Adrenal gland (tissue), 9 donors: ENCODE measurements at regions not wholly inside any gene's neighbourhood (a gene's known extent, or its start where the extent isn't known, plus 50 kb on each side); places are given as distances from the start of the nearest gene placed in this dataset.

Source experiments
- DNase-seq, 7 donors: peaks; one replicate each; pipeline ENCODE4 v3.0.0-alpha.2; 2019 to 2020
- H3K27ac ChIP-seq, 5 donors: fragments of 200-600 bp; sonication (generic) in 4 of 5; 1 replicate in 3 of 5; 2 replicates in 2 of 5; pipeline versions ENCODE4 v1.5.1 to v1.8.0; 2016 to 2020; ENCODE audit warnings: mild to moderate bottlenecking in 1 of 5
- H3K27me3 ChIP-seq: fragments of 200-600 bp; 2 replicates; pipeline ENCODE4 v1.8.0; 2021
- H3K36me3 ChIP-seq, 2 donors: fragments of 200-600 bp; replicated peaks in 1 of 2; 1 replicate in 1 of 2; 2 replicates in 1 of 2; pipeline versions ENCODE4 v1.5.1 to v1.8.0; 2018 to 2022
- H3K4me1 ChIP-seq, 2 donors: fragments of 200-600 bp; replicated peaks in 1 of 2; 1 replicate in 1 of 2; 2 replicates in 1 of 2; pipeline versions ENCODE4 v1.5.1 to v1.8.0; 2018 to 2021
- H3K4me3 ChIP-seq, 4 donors: fragments of 200-600 bp; sonication (generic) in 3 of 4; one replicate each; pipeline ENCODE4 v1.5.1; 2016 to 2018
- H3K9me3 ChIP-seq, 3 donors: fragments of 200-600 bp; sonication (generic) in 1 of 3; replicated peaks in 1 of 3; 1 replicate in 2 of 3; 2 replicates in 1 of 3; pipeline versions ENCODE4 v1.5.1 to v1.8.0; 2016 to 2021
- CTCF ChIP-seq, 6 experiments: fragments of 450-650 bp in 4 of 6; fragments of 200-600 bp in 2 of 6; sonication (generic) in 1 of 6; IDR thresholded peaks; 1 replicate in 5 of 6; 2 replicates in 1 of 6; pipeline versions ENCODE4 v1.5.1 to v1.8.0; 2016 to 2021; ENCODE audit warnings: antibody characterized with exemption in 6 of 6, mild to moderate bottlenecking in 2 of 6, moderate library complexity in 1 of 6
- POLR2A ChIP-seq, 2 donors: fragments of 450-650 bp; IDR thresholded peaks; one replicate each; pipeline ENCODE4 v1.6.1; 2017; ENCODE audit warnings: antibody characterized with exemption in 2 of 2, mild to moderate bottlenecking in 2 of 2, moderate library complexity in 1 of 2
- WGBS, 4 donors: extraction: QIAGEN DNeasy Blood & Tissue Kit in 2 of 4; methylation state at CpG; one replicate each; pipeline versions ENCODE4 v1.1.5 to v1.1.7; 2013 to 2017; 5-methylcytosine and 5-hydroxymethylcytosine counted together
- intact Hi-C, 2 donors: fragments of 100-400 bp; cut with DNase I; formaldehyde crosslinking; loops; one replicate each; pipeline versions ENCODE4 v1.14.1 to v1.15.0; 2022 to 2023
- donor health status: healthy with polysubstance abuse.
- donor health status: Bipolar disorder and iron deficiency.
- donor health status: DM: yes; HTN: yes; CAD: no.
- donor health status: DM: no; HTN: no; CAD: no.
- donor health status: DM: no; HTN: no; CAD: no.

DNA sequence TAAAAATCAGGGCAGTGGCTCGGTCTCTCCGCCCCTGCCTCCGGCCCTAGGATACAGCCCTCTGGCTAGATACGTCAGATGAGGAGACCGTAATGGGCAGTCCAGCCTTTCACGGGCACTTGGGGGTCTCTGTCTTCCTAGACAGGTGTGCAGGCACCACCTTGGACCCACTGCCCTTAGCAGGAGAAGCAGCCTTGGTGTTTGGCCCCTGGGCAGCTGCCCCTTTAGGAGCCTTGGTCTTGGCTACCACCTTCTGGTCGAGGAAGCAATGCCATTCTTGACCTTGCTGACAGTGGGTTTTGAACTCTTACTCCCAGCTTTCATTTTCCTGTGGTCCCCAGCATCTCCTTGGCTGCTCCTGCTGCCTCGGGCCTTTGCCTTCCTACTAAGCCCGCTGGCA is 149.7 kb upstream of the FRMD4B start:
- H3K4me3 ChIP-seq: no peak overlapping the region
- peaks cover 4% of the 10 kb centered on the region for H3K27me3 ChIP-seq
- H3K4me1 ChIP-seq: no peaks in the 10 kb centered on the region
- intact Hi-C loops: no loop called here
- TF ChIP-seq CTCF (IDR thresholded peaks at IDR 0.05) (no peak), POLR2A (IDR thresholded peaks at IDR 0.05) (no peak)
- no peak overlapping the region for H3K27ac ChIP-seq
- no peak for DNase-seq
- H3K9me3 ChIP-seq: no peaks in the 10 kb centered on the region
- H3K36me3 ChIP-seq: no peaks in the 10 kb centered on the region
- WGBS, 4 donors: 82 to 93% (median 88%) methylated on average over 8 to 9 of the region's 9 CpGs

- intact Hi-C loops: no loop called here
- TF ChIP-seq CTCF (IDR thresholded peaks at IDR 0.05) (no peak), POLR2A (IDR thresholded peaks at IDR 0.05) (no peak)
- Histone ChIP-seq H3K27me3 (peaks cover 4% of the 10 kb centered on the region), H3K4me3 (no peak overlapping the region), H3K4me1 (no peaks in the 10 kb centered on the region), H3K9me3 (no peaks in the 10 kb centered on the region), H3K27ac (no peak overlapping the region), H3K36me3 (no peaks in the 10 kb centered on the region)
- 59 to 77% (median 70%) methylated on average over 5 of the region's 5 CpGs for WGBS, 4 donors
- DNase-seq: no peak
Measured at GRCh38 chr3:69532547-69533224, 146.8 kb upstream of the FRMD4B start.

- peaks cover under 1% of the 10 kb centered on the region for H3K27me3 ChIP-seq
- TF ChIP-seq CTCF (IDR thresholded peaks at IDR 0.05) (no peak), POLR2A (IDR thresholded peaks at IDR 0.05) (no peak)
- no peaks in the 10 kb centered on the region for H3K4me1 ChIP-seq
- intact Hi-C loops: no loop called here
- DNase-seq: no peak
- WGBS, 4 donors: 56 to 75% (median 67%) methylated on average over 3 of the region's 3 CpGs
- no peaks in the 10 kb centered on the region for H3K36me3 ChIP-seq
- no peaks in the 10 kb centered on the region for H3K9me3 ChIP-seq
- H3K4me3 ChIP-seq: no peak overlapping the region
- H3K27ac ChIP-seq: no peak overlapping the region
Measured at GRCh38 chr3:69531576-69532546, 146.0 kb upstream of the FRMD4B start.

DNA sequence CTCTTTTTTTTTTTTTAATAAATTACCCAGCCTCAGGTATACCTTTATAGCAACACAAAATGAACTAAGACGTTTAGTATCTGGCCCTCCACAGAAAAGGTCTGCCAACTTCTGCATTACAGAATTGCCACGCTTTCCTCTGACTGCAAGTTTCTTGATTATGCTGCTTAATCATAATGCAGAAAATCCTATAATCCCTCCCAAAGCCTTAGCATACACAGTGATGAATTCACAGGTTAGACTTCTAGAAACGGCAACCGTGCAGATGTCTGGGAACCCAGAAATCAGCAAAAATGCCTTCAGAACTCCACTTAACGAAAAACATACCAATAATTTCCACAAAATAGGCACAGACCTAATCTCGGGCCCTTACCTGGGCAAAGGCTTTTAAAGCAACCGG is 144.7 kb upstream of the FRMD4B start:
- TF ChIP-seq CTCF (IDR thresholded peaks at IDR 0.05) (no peak), POLR2A (IDR thresholded peaks at IDR 0.05) (no peak)
- no peak for DNase-seq
- Histone ChIP-seq H3K27me3 (no peaks in the 10 kb centered on the region), H3K4me1 (no peaks in the 10 kb centered on the region), H3K27ac (no peak overlapping the region), H3K4me3 (no peak overlapping the region), H3K36me3 (no peaks in the 10 kb centered on the region), H3K9me3 (no peaks in the 10 kb centered on the region)
- intact Hi-C loops: no loop called here
- WGBS, 4 donors: 84 to 88% (median 85%) methylated on average over 7 of the region's 7 CpGs
